Activated naive CD8-positive, alpha-beta T cell treated with anti-CD3 and anti-CD28 coated beads, Interleukin-2, amount 10 ng/mL, durations not matched to agents 7 days and 5 days (primary cell): ENCODE measurements at regions not wholly inside any gene's neighbourhood (a gene's known extent, or its start where the extent isn't known, plus 50 kb on each side); places are given as distances from the start of the nearest gene placed in this dataset.

Experiments
- ATAC-seq: fragments of 150-1000 bp; cut with Tn5 transposase; one replicate; pipeline ENCODE4 v1.10.0; 2021; ENCODE audit warnings: low read depth, moderate library complexity
- POLR2A ChIA-PET: fragments of 350-600 bp; sonication (Branson Sonifier 250); formaldehyde crosslinking; loops from one replicate; lab custom pipeline; 2021; ENCODE audit warnings: antibody characterized with exemption; lab: Charles Lee
- DNase-seq: peaks from one replicate; pipeline ENCODE4 v3.0.0; 2021
- H3K27ac Mint-ChIP-seq: one replicate; pipeline ENCODE4 v1.8.0; 2022; ENCODE audit warnings: mild to moderate bottlenecking, mixed read lengths
- H3K27me3 Mint-ChIP-seq: one replicate; pipeline ENCODE4 v1.8.0; 2022; ENCODE audit warnings: mild to moderate bottlenecking, moderate library complexity, mixed read lengths
- H3K36me3 Mint-ChIP-seq: one replicate; pipeline ENCODE4 v1.8.0; 2021; ENCODE audit warnings: mild to moderate bottlenecking, mixed read lengths
- H3K4me1 Mint-ChIP-seq: one replicate; pipeline ENCODE4 v1.8.0; 2021; ENCODE audit warnings: mixed read lengths
- H3K4me3 Mint-ChIP-seq: one replicate; pipeline ENCODE4 v1.8.0; 2022; ENCODE audit warnings: mild to moderate bottlenecking, moderate library complexity, mixed read lengths
- H3K9me3 Mint-ChIP-seq: one replicate; pipeline ENCODE4 v1.8.0; 2021; ENCODE audit warnings: mixed read lengths

- no peak overlapping the region for H3K4me3 Mint-ChIP-seq
- POLR2A ChIA-PET, result no interaction called here
- H3K27me3 Mint-ChIP-seq, result peaks cover 14% of the 10 kb centered on the region
- no peak overlapping the region for H3K27ac Mint-ChIP-seq
- no peaks in the 10 kb centered on the region for H3K36me3 Mint-ChIP-seq
- ATAC-seq (no peak), DNase-seq (no peak)
- peaks cover 7% of the 10 kb centered on the region for H3K4me1 Mint-ChIP-seq
- H3K9me3 Mint-ChIP-seq, result peaks cover 7% of the 10 kb centered on the region
Measured at GRCh38 chr10:3486346-3487065, 298.5 kb downstream of the KLF6 start.

DNA sequence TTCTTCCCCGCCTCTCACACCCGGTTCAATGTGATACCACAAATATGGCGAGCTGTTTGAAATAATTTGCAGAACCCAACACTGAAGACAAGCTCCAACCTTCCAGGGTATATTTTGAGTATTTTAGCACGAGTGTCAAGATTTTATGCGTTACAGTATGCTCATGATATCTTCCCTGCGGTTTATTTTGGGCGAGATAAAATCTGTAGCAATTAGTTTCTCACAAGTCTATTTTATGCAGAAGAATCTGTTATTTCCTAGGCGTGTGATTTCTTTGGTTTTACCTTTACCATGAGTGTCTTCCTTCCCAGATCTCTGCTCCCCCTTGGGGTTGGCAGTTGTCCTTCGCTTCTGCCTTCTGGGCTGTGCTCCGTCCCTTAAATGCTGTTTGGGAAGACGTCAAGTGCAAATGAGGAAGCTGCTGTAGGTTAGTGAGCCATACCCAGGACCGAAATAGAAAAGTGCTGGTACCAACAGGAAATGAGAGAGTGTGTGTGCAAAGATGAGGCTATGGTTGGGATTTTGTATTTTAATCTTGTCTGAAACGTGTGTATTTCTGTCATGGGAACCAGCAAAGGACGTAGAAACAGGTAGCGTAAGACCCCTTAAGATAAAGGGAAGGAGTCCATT, 299.8 kb downstream of the KLF6 start:
- Mint-ChIP-seq H3K27ac (no peak overlapping the region), H3K4me3 (no peak overlapping the region), H3K27me3 (peaks cover 18% of the 10 kb centered on the region), H3K36me3 (no peaks in the 10 kb centered on the region), H3K4me1 (peaks cover 7% of the 10 kb centered on the region), H3K9me3 (peaks cover 7% of the 10 kb centered on the region)
- DNase-seq (no peak), ATAC-seq (no peak)
- POLR2A ChIA-PET, result no interaction called here

GRCh38 chr10:3484306-3485056, 300.5 kb downstream of the KLF6 start:
- no peak overlapping the region for H3K27ac Mint-ChIP-seq
- H3K27me3 Mint-ChIP-seq, result peaks cover 18% of the 10 kb centered on the region
- H3K4me1 Mint-ChIP-seq, result peaks cover 7% of the 10 kb centered on the region
- POLR2A ChIA-PET, result no interaction called here
- DNase-seq (no peak), ATAC-seq (no peak)
- no peak overlapping the region for H3K4me3 Mint-ChIP-seq
- H3K36me3 Mint-ChIP-seq, result no peaks in the 10 kb centered on the region
- H3K9me3 Mint-ChIP-seq, result peaks cover 7% of the 10 kb centered on the region

GRCh38 chr10:3482200-3482993, 302.6 kb downstream of the KLF6 start:
- H3K4me3 Mint-ChIP-seq, result no peak overlapping the region
- H3K27ac Mint-ChIP-seq, result no peak overlapping the region
- no peak for ATAC-seq
- no peak for DNase-seq
- peaks cover 23% of the 10 kb centered on the region for H3K27me3 Mint-ChIP-seq
- no peaks in the 10 kb centered on the region for H3K9me3 Mint-ChIP-seq
- POLR2A ChIA-PET, result no interaction called here
- no peaks in the 10 kb centered on the region for H3K36me3 Mint-ChIP-seq
- H3K4me1 Mint-ChIP-seq, result peaks cover 6% of the 10 kb centered on the region

DNA sequence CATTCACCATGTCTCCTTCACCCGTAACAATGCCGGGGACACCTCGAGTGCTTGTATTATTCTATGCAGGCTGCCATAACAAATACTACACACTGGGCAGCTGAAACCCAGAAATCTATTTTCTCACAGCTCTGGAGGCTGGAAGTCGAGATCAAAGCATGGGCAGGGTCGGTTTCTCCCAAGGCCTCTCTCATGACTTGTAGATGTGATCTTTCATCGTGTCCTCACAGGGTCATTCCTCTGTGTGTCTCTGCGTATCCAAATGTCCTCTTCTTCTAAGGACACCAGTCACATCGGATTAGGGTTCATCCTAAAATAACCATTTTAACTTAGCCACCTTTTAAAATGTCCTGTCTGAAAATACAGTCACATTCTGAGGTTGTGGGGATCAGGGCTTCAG, 303.5 kb downstream of the KLF6 start:
- Mint-ChIP-seq H3K27ac (no peak overlapping the region), H3K9me3 (no peaks in the 10 kb centered on the region), H3K36me3 (no peaks in the 10 kb centered on the region), H3K4me3 (no peak overlapping the region), H3K27me3 (peaks cover 21% of the 10 kb centered on the region), H3K4me1 (peaks cover 5% of the 10 kb centered on the region)
- POLR2A ChIA-PET, result no interaction called here
- ATAC-seq (no peak), DNase-seq (no peak)

- no peaks in the 10 kb centered on the region for H3K36me3 Mint-ChIP-seq
- POLR2A ChIA-PET, result no interaction called here
- H3K27ac Mint-ChIP-seq, result no peak overlapping the region
- DNase-seq (no peak), ATAC-seq (no peak)
- peaks cover 27% of the 10 kb centered on the region for H3K27me3 Mint-ChIP-seq
- peaks cover 5% of the 10 kb centered on the region for H3K4me1 Mint-ChIP-seq
- no peak overlapping the region for H3K4me3 Mint-ChIP-seq
- no peaks in the 10 kb centered on the region for H3K9me3 Mint-ChIP-seq
Measured at GRCh38 chr10:3480990-3481315, 304.1 kb downstream of the KLF6 start.

- ATAC-seq, result no peak
- H3K27ac Mint-ChIP-seq, result no peak overlapping the region
- no peak for DNase-seq
- peaks cover 29% of the 10 kb centered on the region for H3K27me3 Mint-ChIP-seq
- H3K4me3 Mint-ChIP-seq, result no peak overlapping the region
- POLR2A ChIA-PET, result no interaction called here
- peaks cover 3% of the 10 kb centered on the region for H3K4me1 Mint-ChIP-seq
- no peaks in the 10 kb centered on the region for H3K9me3 Mint-ChIP-seq
- H3K36me3 Mint-ChIP-seq, result no peaks in the 10 kb centered on the region
Measured at GRCh38 chr10:3480281-3480989, 304.6 kb downstream of the KLF6 start.

GRCh38 chr10:3478632-3479240, 306.2 kb upstream of the PITRM1 start:
- no peaks in the 10 kb centered on the region for H3K36me3 Mint-ChIP-seq
- POLR2A ChIA-PET, result no interaction called here
- DNase-seq, result no peak
- peaks cover under 1% of the 10 kb centered on the region for H3K4me1 Mint-ChIP-seq
- H3K27ac Mint-ChIP-seq, result no peak overlapping the region
- no peak for ATAC-seq
- peaks cover 36% of the 10 kb centered on the region for H3K27me3 Mint-ChIP-seq
- H3K4me3 Mint-ChIP-seq, result no peak overlapping the region
- no peaks in the 10 kb centered on the region for H3K9me3 Mint-ChIP-seq

- Mint-ChIP-seq H3K4me3 (no peak overlapping the region), H3K27me3 (peaks cover 39% of the 10 kb centered on the region), H3K27ac (no peak overlapping the region), H3K9me3 (no peaks in the 10 kb centered on the region), H3K4me1 (peaks cover 1% of the 10 kb centered on the region), H3K36me3 (no peaks in the 10 kb centered on the region)
- DNase-seq (no peak), ATAC-seq (no peak)
- POLR2A ChIA-PET, result no interaction called here
Measured at GRCh38 chr10:3478153-3478552, 305.6 kb upstream of the PITRM1 start.

DNA sequence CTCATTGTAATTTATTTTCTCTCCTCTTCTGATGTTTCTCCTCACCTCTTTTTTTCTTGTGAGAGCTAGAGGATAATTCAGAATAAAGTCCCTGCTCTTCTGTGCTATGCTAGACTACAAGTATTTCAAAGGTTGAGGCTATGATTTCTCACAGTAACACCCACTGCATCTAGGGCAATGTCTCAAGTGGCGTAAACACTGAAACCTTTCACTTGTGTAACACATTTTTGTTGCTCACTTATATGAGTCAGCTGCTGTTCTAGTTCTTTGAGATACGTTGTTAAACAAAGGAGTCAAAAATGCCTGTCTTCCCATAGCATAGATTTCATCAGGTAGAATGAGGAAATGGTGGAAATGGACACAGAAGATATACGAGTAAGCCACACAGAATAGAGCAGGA, 305.1 kb upstream of the PITRM1 start:
- POLR2A ChIA-PET, result no interaction called here
- H3K36me3 Mint-ChIP-seq, result no peaks in the 10 kb centered on the region
- no peak overlapping the region for H3K27ac Mint-ChIP-seq
- peaks cover 5% of the 10 kb centered on the region for H3K4me1 Mint-ChIP-seq
- H3K27me3 Mint-ChIP-seq, result peaks cover 39% of the 10 kb centered on the region
- ATAC-seq, result no peak
- H3K9me3 Mint-ChIP-seq, result no peaks in the 10 kb centered on the region
- no peak for DNase-seq
- H3K4me3 Mint-ChIP-seq, result no peak overlapping the region

DNA sequence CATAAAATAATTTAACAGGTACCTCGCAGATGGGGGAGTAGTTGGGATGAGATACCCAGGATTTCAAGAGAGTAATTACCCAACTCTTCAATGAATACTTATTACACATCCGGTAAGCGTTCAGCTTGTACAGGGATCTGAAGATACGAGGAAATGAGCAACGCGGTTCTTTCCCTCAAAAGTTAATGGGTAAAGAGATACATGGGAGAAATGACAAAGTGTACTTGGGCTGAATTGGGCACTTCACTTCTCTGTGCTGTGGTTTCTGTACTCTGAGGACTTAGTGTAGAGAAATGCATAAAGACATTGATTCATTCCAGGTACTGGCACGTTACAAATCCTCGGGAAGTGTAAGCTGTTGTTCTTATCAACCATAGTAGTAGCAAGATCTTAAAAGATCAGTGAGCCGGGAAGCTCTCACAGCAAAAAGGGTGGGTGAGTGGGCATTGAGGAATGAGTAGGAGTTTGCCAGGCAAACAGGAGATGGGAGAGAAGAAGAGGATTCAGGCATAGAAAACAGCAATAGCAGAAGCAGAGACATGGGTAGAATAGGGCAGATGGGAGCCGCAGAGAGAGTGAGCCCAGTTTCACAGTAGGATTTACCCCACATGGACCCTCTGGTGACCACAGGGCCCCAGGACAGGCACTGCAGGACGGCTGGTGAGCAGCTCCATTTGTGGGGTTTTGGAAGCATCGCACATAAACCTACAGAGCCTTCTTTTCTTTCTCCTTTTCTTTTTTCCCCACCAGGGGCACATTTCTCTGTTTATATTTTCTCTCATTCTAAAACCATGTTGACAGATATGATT, 304.3 kb upstream of the PITRM1 start:
- no peak for ATAC-seq
- no peak overlapping the region for H3K4me3 Mint-ChIP-seq
- H3K27ac Mint-ChIP-seq, result no peak overlapping the region
- H3K27me3 Mint-ChIP-seq, result peaks cover 39% of the 10 kb centered on the region
- POLR2A ChIA-PET, result no interaction called here
- peaks cover 10% of the 10 kb centered on the region for H3K4me1 Mint-ChIP-seq
- no peaks in the 10 kb centered on the region for H3K36me3 Mint-ChIP-seq
- H3K9me3 Mint-ChIP-seq, result no peaks in the 10 kb centered on the region
- DNase-seq, result no peak

DNA sequence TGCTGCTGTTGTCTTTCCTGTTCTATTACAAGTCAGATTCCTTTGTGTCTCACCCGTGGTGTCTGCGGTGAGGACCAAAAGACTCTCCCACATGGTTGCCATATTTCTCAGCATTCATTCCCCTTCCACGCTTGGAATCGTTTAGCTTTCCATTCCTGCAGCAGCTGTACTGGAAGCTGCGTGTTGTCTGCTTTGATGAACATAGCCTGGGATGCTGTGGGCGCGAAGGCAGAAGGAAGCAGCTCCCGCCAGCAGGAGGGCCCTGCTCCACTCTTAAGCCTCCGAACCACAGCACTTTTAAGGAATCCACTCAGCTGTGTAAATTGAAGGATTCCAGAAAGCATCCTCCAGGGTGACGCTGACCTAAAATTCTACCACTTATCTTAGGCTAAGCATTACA, 303.6 kb upstream of the PITRM1 start:
- Mint-ChIP-seq H3K4me3 (no peak overlapping the region), H3K9me3 (no peaks in the 10 kb centered on the region), H3K27me3 (peaks cover 33% of the 10 kb centered on the region), H3K36me3 (no peaks in the 10 kb centered on the region), H3K4me1 (peaks cover 10% of the 10 kb centered on the region), H3K27ac (no peak overlapping the region)
- DNase-seq (no peak), ATAC-seq (no peak)
- POLR2A ChIA-PET, result no interaction called here
